Keratinocyte (primary cell): ENCODE measurements at regions not wholly inside any gene's neighbourhood (a gene's known extent, or its start where the extent isn't known, plus 50 kb on each side); places are given as distances from the start of the nearest gene placed in this dataset.

ENCODE experiments used
- CTCF ChIP-seq, 3 experiments: IDR thresholded peaks in 1 of 3; conservative IDR thresholded peaks in 1 of 3; optimal IDR thresholded peaks in 1 of 3; 2 replicates in 2 of 3; 3 replicates in 1 of 3; pipeline versions ENCODE3 to v1.5.1; 2011; ENCODE audit warnings: low read length in 3 of 3, mild to moderate bottlenecking in 3 of 3, moderate library complexity in 2 of 3, control low read depth in 1 of 3, inconsistent platforms in 1 of 3; ENCODE audit not compliant: insufficient read depth in 2 of 3; ENCODE audit errors: extremely low read depth in 1 of 3
- EZH2 ChIP-seq: IDR thresholded peaks from one replicate; pipeline ENCODE4 v1.6.1; 2012; ENCODE audit warnings: inconsistent platforms, mild to moderate bottlenecking, low read length, moderate library complexity

GRCh38 chr2:138190999-138191398, 226.7 kb downstream of the HNMT start:
- TF ChIP-seq CTCF (optimal IDR thresholded peaks at IDR 0.05 in 1 of 3, IDR thresholded peaks at IDR 0.05 in 1 of 3, conservative IDR thresholded peaks at IDR 0.05 in 1 of 3; ENCODE audit: extremely low read depth in 1 of 3, insufficient read depth in 2 of 3, low read length in 3 of 3) (no peak), EZH2 (no peak)
